ENCODE measurements at regions not wholly inside any gene's neighbourhood (a gene's known extent, or its start where the extent isn't known, plus 50 kb on each side); places are given as distances from the start of the nearest gene placed in this dataset.

GRCh38 chr12:67592228-67593011, 56.1 kb upstream of the DYRK2 start:
- DNase-seq, result no peak

- DNase-seq, result no peak
Measured at GRCh38 chr12:67593041-67593440, 55.5 kb upstream of the DYRK2 start.

GRCh38 chr12:67593461-67594330, 54.8 kb upstream of the DYRK2 start:
- no peak for DNase-seq

DNA sequence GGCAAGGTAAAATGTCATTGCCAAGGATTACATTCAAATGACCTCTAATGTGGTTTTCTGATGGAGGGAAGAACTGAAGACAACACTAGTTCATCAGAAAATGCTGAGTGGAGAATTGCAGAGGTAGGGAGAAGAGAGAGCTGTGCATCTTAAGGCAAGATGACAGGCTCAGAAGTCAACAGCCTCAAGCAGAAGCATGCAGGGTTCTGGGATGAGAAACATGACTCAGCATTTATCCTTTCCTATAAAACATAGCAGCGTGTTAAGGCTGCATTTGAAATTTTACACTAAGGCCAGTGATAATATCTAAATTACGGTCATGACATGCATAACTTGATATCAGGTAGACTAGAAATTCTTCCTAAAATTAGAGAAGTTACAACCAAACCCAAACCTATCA, 53.7 kb upstream of the DYRK2 start:
- DNase-seq, result no peak

DNA sequence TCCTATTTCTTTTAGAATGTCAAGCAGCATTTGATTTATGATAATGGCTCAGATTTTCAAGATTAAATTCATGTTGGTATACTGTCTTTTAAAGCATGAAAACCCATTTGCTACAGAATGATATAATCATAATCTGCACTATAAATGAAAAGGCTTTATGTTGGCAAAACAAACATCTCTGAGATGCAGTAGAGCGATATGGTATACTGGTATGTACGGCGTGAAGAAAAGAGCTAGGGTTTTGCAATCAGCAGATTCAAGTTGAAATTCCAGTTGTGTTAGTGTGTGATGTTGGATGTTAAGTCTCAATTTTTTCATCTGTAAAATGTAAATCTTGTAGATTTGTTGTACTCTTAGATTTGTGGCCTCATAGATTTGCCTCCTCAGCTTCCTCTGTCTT, 53.2 kb upstream of the DYRK2 start:
- no peak for DNase-seq

DNA sequence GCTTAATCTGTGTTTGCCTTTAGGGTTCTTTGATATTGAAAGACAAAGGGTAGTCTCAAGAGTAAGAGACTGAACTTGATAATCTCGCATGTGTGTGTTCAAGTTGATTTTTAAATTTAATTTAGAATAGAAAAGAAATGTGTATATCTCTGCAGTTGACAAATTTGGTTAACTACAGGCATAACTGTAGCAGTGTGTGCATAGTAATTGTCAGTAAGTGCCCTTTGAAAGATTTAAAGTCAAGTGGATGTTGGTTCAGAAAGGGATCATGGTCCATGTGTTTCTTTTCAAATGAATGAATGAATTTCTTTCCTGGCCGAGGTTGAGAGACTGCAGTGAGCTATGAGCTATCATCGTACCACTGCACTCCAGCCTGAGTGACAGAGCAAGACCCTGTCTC, 49.9 kb upstream of the DYRK2 start:
- no peak for DNase-seq

Data from femur (tissue), 1 donor.